ENCODE measurements at regions not wholly inside any gene's neighbourhood (a gene's known extent, or its start where the extent isn't known, plus 50 kb on each side); places are given as distances from the start of the nearest gene placed in this dataset.

DNA sequence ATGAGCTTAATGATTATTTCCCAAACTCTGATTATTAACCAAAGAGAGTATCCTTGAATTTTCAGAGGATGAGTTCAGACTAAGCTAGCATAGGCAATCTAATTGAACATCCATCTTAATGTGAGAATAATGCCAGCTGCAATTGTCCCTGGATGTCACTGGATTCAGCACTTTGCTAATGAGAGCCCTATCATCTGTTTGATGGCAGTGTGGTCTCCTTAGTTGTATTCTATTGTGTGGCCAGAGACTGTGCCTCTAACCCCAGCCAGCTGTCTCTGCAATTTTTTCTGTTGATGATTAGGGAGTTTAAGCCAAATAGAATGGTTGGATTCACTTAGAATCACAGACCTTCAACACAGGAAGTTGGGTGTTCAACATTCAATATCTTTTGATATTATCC is 1249.5 kb downstream of the FAM181B start:
- Histone ChIP-seq H3K4me1 (no peaks in the 10 kb centered on the region), H3K27ac (no peak overlapping the region), H3K27me3 (no peaks in the 10 kb centered on the region), H3K36me3 (no peaks in the 10 kb centered on the region), H3K4me3 (no peak overlapping the region), H3K9me3 (no peaks in the 10 kb centered on the region)
- TF ChIP-seq POLR2A (IDR thresholded peaks at IDR 0.05): no peak
- TF ChIP-seq, protein P1, sequence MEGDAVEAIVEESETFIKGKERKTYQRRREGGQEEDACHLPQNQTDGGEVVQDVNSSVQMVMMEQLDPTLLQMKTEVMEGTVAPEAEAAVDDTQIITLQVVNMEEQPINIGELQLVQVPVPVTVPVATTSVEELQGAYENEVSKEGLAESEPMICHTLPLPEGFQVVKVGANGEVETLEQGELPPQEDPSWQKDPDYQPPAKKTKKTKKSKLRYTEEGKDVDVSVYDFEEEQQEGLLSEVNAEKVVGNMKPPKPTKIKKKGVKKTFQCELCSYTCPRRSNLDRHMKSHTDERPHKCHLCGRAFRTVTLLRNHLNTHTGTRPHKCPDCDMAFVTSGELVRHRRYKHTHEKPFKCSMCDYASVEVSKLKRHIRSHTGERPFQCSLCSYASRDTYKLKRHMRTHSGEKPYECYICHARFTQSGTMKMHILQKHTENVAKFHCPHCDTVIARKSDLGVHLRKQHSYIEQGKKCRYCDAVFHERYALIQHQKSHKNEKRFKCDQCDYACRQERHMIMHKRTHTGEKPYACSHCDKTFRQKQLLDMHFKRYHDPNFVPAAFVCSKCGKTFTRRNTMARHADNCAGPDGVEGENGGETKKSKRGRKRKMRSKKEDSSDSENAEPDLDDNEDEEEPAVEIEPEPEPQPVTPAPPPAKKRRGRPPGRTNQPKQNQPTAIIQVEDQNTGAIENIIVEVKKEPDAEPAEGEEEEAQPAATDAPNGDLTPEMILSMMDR (IDR thresholded peaks at IDR 0.05): no peak
- DNase-seq: no peak

DNA sequence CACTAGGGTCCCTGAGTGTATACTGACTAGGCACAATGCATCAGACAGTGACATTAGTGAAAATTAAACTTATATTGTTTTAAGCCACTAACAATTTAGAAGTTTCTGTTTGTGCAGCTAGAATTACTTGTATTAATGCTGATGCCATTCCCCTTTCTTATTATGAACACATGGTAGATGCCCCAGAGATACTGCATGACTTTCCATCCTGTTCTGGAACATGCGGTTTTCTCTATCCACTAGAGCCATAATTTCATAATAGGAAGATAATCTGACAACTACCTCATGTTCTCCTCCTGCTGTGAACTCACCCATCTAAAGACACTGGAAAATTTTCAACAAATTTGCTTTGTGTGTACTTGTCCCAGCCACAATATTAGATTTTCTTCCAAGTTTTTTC is 1256.4 kb downstream of the FAM181B start:
- H3K27ac ChIP-seq: no peak overlapping the region
- TF ChIP-seq, protein P1 (IDR thresholded peaks at IDR 0.05): no peak
- no peak for TF ChIP-seq POLR2A (IDR thresholded peaks at IDR 0.05)
- H3K4me1 ChIP-seq: no peaks in the 10 kb centered on the region
- no peaks in the 10 kb centered on the region for H3K27me3 ChIP-seq
- no peak overlapping the region for H3K4me3 ChIP-seq
- H3K36me3 ChIP-seq: no peaks in the 10 kb centered on the region
- DNase-seq: no peak
- no peaks in the 10 kb centered on the region for H3K9me3 ChIP-seq

- Histone ChIP-seq H3K27ac (no peak overlapping the region), H3K9me3 (no peaks in the 10 kb centered on the region), H3K36me3 (no peaks in the 10 kb centered on the region), H3K4me3 (no peak overlapping the region), H3K4me1 (no peaks in the 10 kb centered on the region), H3K27me3 (no peaks in the 10 kb centered on the region)
- no peak for DNase-seq
- no peak for TF ChIP-seq POLR2A (IDR thresholded peaks at IDR 0.05)
- TF ChIP-seq, protein P1 (IDR thresholded peaks at IDR 0.05): no peak
Measured at GRCh38 chr11:81476345-81476744, 1257.3 kb downstream of the FAM181B start.

DNA sequence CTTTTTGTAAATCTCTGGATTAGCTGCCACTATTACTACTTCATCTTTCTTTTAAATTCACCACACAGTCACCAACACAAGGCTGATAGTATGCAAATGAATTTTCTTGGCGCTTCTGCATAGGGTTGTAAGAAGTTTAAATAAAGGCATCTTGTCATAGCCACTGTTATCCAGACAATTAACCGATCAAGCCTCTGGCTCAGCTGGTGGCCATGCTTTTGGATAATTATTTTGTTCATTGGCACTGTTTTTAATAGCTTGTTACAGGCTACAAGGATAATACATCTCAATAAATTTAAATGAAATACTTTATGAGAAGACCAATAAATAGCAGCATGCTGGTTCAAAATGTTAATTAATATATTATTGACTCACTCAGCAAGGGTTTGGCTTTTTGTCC is 1261.0 kb downstream of the FAM181B start:
- TF ChIP-seq, protein P1 (IDR thresholded peaks at IDR 0.05): no peak
- TF ChIP-seq POLR2A (IDR thresholded peaks at IDR 0.05): no peak
- H3K4me1 ChIP-seq: no peaks in the 10 kb centered on the region

DNA sequence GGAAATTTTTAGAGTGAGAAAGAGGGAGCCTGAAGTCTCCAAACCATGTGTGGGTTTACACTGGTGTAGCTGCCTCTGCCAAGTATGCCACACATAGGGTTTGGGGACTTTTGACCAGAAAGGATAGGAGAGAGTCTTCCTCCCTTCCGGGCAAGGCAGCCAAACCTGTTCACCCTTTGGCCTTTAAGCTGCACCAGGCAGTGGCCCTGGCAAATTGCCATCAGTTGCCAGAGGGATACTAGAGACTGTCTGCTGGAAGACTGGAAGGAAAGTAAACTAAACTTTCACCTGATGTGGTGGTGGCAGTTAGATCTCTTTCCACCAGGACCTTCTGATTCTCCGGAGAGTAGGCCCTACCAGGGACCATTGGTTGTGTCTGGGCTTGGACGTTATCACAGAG is 1263.2 kb downstream of the FAM181B start:
- Histone ChIP-seq H3K27me3 (no peaks in the 10 kb centered on the region), H3K4me3 (no peak overlapping the region), H3K27ac (no peak overlapping the region), H3K4me1 (no peaks in the 10 kb centered on the region), H3K9me3 (no peaks in the 10 kb centered on the region), H3K36me3 (no peaks in the 10 kb centered on the region)
- TF ChIP-seq, protein P1 (IDR thresholded peaks at IDR 0.05): no peak
- no peak for TF ChIP-seq POLR2A (IDR thresholded peaks at IDR 0.05)
- DNase-seq: no peak

More for the DNA sequence above, 1261.0 kb downstream of the FAM181B start:
- Histone ChIP-seq H3K4me3 (no peak overlapping the region), H3K9me3 (no peaks in the 10 kb centered on the region), H3K27ac (no peak overlapping the region), H3K36me3 (no peaks in the 10 kb centered on the region), H3K27me3 (no peaks in the 10 kb centered on the region)
- no peak for DNase-seq

GRCh38 chr11:81459766-81460306 is 1273.8 kb downstream of the FAM181B start:
- H3K27ac ChIP-seq: no peak overlapping the region
- H3K9me3 ChIP-seq: no peaks in the 10 kb centered on the region
- no peak overlapping the region for H3K4me3 ChIP-seq
- H3K27me3 ChIP-seq: no peaks in the 10 kb centered on the region
- no peak for DNase-seq
- TF ChIP-seq, protein P1 (IDR thresholded peaks at IDR 0.05): no peak
- no peak for TF ChIP-seq POLR2A (IDR thresholded peaks at IDR 0.05)
- H3K36me3 ChIP-seq: no peaks in the 10 kb centered on the region
- H3K4me1 ChIP-seq: no peaks in the 10 kb centered on the region

All from Peyer's patch (tissue), 4 donors.